ENCODE measurements at regions not wholly inside any gene's neighbourhood (a gene's known extent, or its start where the extent isn't known, plus 50 kb on each side); places are given as distances from the start of the nearest gene placed in this dataset.

DNA sequence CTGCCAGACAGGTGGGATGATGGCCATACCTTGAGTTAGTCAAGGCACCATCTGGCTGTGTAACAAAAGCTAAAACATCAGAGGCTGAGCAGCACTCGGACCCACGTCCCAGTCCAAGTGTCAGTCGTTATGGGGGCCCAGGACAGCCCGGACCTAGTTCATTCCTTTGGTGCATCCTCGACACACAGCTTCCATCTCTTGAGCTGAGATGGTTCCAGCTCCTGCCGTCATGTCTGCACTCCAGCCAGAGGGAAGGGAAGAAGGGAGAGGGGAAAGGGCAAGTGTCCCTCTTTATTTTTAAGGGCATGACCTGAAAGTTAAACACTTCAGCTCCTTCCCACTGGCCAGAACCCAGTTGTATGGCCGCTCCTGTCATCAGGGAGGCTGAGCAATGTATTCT, 218.0 kb downstream of the SEC14L1 start:
- 54 to 67% methylated on average over 7 of the region's 7 CpGs for WGBS, 2 donors
- DNase-seq (peak in 1 of 2 donors; percentile 13), ATAC-seq (ENCODE audit: low FRiP score in 2 of 2) (no peak)
- Histone ChIP-seq H3K9me3 (no peaks in the 10 kb centered on the region), H3K4me1 (peaks cover 0 to 3% (median 1%) of the 10 kb centered on the region in 4 donors), H3K27ac (no peak overlapping the region), H3K27me3 (no peaks in the 10 kb centered on the region), H3K36me3 (no peaks in the 10 kb centered on the region), H3K4me3 (no peak overlapping the region)
- no peak for TF ChIP-seq POLR2A (IDR thresholded peaks at IDR 0.05)
- no peak for TF ChIP-seq EP300 (IDR thresholded peaks at IDR 0.05)
- TF ChIP-seq, protein P1, sequence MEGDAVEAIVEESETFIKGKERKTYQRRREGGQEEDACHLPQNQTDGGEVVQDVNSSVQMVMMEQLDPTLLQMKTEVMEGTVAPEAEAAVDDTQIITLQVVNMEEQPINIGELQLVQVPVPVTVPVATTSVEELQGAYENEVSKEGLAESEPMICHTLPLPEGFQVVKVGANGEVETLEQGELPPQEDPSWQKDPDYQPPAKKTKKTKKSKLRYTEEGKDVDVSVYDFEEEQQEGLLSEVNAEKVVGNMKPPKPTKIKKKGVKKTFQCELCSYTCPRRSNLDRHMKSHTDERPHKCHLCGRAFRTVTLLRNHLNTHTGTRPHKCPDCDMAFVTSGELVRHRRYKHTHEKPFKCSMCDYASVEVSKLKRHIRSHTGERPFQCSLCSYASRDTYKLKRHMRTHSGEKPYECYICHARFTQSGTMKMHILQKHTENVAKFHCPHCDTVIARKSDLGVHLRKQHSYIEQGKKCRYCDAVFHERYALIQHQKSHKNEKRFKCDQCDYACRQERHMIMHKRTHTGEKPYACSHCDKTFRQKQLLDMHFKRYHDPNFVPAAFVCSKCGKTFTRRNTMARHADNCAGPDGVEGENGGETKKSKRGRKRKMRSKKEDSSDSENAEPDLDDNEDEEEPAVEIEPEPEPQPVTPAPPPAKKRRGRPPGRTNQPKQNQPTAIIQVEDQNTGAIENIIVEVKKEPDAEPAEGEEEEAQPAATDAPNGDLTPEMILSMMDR (IDR thresholded peaks at IDR 0.05), result no peak
- no peak for TF ChIP-seq POLR2AphosphoS5 (IDR thresholded peaks at IDR 0.05)

DNA sequence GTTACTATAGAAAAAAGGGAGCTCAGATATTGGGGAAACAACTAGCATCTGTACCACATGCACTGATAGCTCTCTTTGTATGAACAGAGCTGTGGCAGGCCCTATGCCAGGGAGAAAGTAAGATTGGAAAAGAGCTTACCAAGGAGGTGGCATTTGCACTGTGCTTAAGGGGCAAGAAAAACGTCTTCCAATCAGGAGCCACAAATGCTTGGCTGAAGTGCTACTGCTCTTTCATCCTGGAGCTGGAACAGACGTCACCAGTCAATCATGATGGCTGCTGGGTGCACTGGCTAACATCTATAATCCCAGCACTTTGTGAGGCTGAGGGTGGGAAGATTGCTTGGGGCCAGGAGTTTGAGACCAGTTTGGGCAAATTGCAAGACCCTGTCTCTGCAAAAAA, 218.5 kb downstream of the SEC14L1 start:
- H3K27me3 ChIP-seq, result no peaks in the 10 kb centered on the region
- TF ChIP-seq EP300 (IDR thresholded peaks at IDR 0.05) (no peak), POLR2A (IDR thresholded peaks at IDR 0.05) (no peak), POLR2AphosphoS5 (IDR thresholded peaks at IDR 0.05) (no peak)
- TF ChIP-seq, protein P1 (IDR thresholded peaks at IDR 0.05), result no peak
- H3K27ac ChIP-seq, result no peak overlapping the region
- H3K4me3 ChIP-seq, result no peak overlapping the region
- peak in 1 of 2 donors; percentile 16 for DNase-seq
- H3K36me3 ChIP-seq, result no peaks in the 10 kb centered on the region
- peaks cover 0 to 4% (median 0%) of the 10 kb centered on the region in 4 donors for H3K4me1 ChIP-seq
- no peak for ATAC-seq (ENCODE audit: low FRiP score in 2 of 2)
- H3K9me3 ChIP-seq, result no peaks in the 10 kb centered on the region
- WGBS, 2 donors, result 39 to 56% methylated on average over 2 of the region's 2 CpGs

DNA sequence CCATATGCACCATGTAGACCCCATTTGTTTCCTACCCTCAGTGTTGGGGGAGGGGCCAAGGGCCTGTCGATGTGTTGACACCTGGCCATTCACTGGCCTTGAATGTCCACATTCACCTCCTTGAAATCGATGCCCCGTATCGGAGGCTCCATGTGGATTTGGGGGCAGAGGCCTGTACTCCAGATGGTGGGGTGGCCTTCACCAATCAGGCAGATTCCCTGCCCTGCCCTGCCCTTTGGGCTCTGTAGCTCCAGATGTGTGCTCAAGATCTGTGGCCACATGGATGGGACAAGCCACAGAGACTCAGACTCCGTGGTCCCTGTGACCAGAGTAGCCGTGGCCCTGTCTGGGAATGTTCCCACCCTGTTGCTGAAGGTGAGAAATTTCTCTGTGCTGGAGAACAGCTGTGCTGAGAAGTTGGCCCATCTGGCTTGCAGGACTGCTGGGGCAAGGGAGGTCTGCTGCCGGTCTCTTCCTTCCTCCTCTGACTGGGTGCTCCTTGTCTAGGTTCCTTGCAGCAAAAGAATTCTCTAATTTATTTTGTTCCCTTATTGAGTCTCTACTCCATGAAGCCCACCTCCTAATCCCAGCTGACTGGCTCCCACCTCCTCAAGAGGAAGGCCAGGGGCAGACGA, 221.3 kb downstream of the SEC14L1 start:
- DNase-seq, result no peak
- no peak overlapping the region for H3K27ac ChIP-seq

DNA sequence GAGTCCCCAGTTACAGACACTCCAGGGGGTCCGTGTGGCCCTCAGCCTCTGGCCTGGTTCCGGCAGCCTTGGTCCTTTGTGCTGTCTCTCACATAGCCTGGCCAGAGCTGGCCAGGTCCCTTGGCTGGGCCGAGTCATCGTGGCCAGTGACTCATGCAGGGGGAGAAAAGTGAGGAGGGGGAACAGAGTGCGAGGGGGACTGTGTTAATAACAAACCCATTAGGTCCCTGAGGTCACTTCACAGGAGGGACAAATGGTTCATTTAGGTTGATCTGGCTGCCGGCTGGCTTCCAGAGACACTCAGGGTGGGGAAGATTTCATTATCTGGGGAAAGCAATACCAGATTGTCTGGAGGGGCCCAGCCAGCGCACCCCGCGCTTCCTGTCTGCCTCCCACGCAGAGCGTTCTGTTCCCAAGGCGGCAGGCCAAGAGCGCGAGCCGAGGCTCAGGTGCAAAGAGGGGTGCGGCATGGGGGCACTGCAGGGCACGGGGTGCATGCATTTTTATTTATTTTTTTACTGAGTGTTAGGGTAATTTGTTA, 223.1 kb downstream of the SEC14L1 start:
- Histone ChIP-seq H3K27me3 (no peaks in the 10 kb centered on the region), H3K4me1 (peaks cover 0 to 18% (median 8%) of the 10 kb centered on the region in 4 donors), H3K27ac (no peak overlapping the region), H3K4me3 (no peak overlapping the region), H3K36me3 (no peaks in the 10 kb centered on the region), H3K9me3 (no peaks in the 10 kb centered on the region)
- ATAC-seq (ENCODE audit: low FRiP score in 2 of 2) (peak in 1 of 2 donors; percentile 66), DNase-seq (no peak)
- TF ChIP-seq, protein P1 (IDR thresholded peaks at IDR 0.05), result no peak
- TF ChIP-seq POLR2A (IDR thresholded peaks at IDR 0.05) (no peak), POLR2AphosphoS5 (IDR thresholded peaks at IDR 0.05) (no peak), EP300 (IDR thresholded peaks at IDR 0.05) (no peak)
- WGBS, 2 donors, result 63 to 86% methylated on average over 17 of the region's 17 CpGs

More for the DNA sequence above, 221.3 kb downstream of the SEC14L1 start:
- H3K4me3 ChIP-seq, result no peak overlapping the region
- 71 to 97% methylated on average over 6 to 8 of the region's 8 CpGs for WGBS, 2 donors
- H3K36me3 ChIP-seq, result no peaks in the 10 kb centered on the region
- H3K9me3 ChIP-seq, result no peaks in the 10 kb centered on the region
- peaks cover 0 to 18% (median 8%) of the 10 kb centered on the region in 4 donors for H3K4me1 ChIP-seq
- no peaks in the 10 kb centered on the region for H3K27me3 ChIP-seq
- no peak for TF ChIP-seq POLR2AphosphoS5 (IDR thresholded peaks at IDR 0.05)
- TF ChIP-seq, protein P1 (IDR thresholded peaks at IDR 0.05), result no peak
- no peak for TF ChIP-seq POLR2A (IDR thresholded peaks at IDR 0.05)
- TF ChIP-seq EP300 (IDR thresholded peaks at IDR 0.05), result no peak
- ATAC-seq (ENCODE audit: low FRiP score in 2 of 2), result no peak

Measured in upper lobe of left lung (tissue), 6 donors.